IMR-90 (cell line): ENCODE measurements at regions not wholly inside any gene's neighbourhood (a gene's known extent, or its start where the extent isn't known, plus 50 kb on each side); places are given as distances from the start of the nearest gene placed in this dataset.
"Not testable (repeated sequence)": the region's sequence is repeated elsewhere in the genome, so short reads cannot be mapped to it uniquely, and the experiment has no call there.

ENCODE experiments used
- ATAC-seq: fragments of 200-7000 bp; cut with Tn5 transposase; 2 replicates; pipeline ENCODE4 v1.9.1; 2020; ENCODE audit warnings: low read depth, mild to moderate bottlenecking, moderate library complexity
- BruUV-seq: library from RNA; stranded (reverse); fragments of 400-500 nt; replicated peaks from 2 replicates; lab custom pipeline; 2021; lab: Mats Ljungman, UMichigan
- CTCF ChIA-PET: fragments of 300-600 bp; formaldehyde crosslinking; extraction: SDS; loops from one replicate; lab custom pipeline; 2021; ENCODE audit warnings: antibody characterized with exemption; lab: Yijun Ruan, JAX
- POLR2A ChIA-PET: fragments of 300-600 bp; sonication (Branson Sonifier 250); formaldehyde crosslinking; loops from one replicate; lab custom pipeline; 2022; ENCODE audit warnings: antibody characterized with exemption; ENCODE audit not compliant: unreplicated experiment; lab: Charles Lee
- DNase-seq: peaks from one replicate; pipeline ENCODE4 v3.0.0; 2013
- H2AFZ ChIP-seq: replicated peaks from 2 replicates; pipeline ENCODE3; 2013; ENCODE audit warnings: low read length, mild to moderate bottlenecking; ENCODE audit not compliant: poor library complexity
- H2AK5ac ChIP-seq: 2 replicates; pipeline ENCODE4 v1.6.1; 2013; ENCODE audit warnings: low read depth, low read length, inconsistent platforms
- H2AK9ac ChIP-seq: replicated peaks from 2 replicates; pipeline ENCODE3; 2013; ENCODE audit warnings: mild to moderate bottlenecking, low read depth, low read length, moderate library complexity; ENCODE audit not compliant: poor library complexity
- H2BK120ac ChIP-seq: 2 replicates; pipeline ENCODE4 v1.6.1; 2013; ENCODE audit warnings: low read depth, low read length, inconsistent platforms
- H2BK15ac ChIP-seq: 3 replicates; pipeline ENCODE4 v1.6.1; 2013; ENCODE audit warnings: low read depth, low read length, inconsistent platforms
- H2BK20ac ChIP-seq: 2 replicates; pipeline ENCODE4 v1.6.1; 2013; ENCODE audit warnings: low read depth, mild to moderate bottlenecking, inconsistent platforms, low read length, moderate library complexity
- H2BK5ac ChIP-seq: 2 replicates; pipeline ENCODE4 v1.6.1; 2013; ENCODE audit warnings: mild to moderate bottlenecking, low read depth, low read length, inconsistent platforms; ENCODE audit not compliant: poor library complexity, severe bottlenecking
- H3K14ac ChIP-seq: replicated peaks from 2 replicates; pipeline ENCODE4 v1.6.1; 2013; ENCODE audit warnings: low read depth, low read length, inconsistent platforms
- H3K18ac ChIP-seq: 2 replicates; pipeline ENCODE4 v1.6.1; 2013; ENCODE audit warnings: low read depth, low read length, control low read depth
- H3K23ac ChIP-seq: 2 replicates; pipeline ENCODE4 v1.6.1; 2013; ENCODE audit warnings: low read depth, low read length, inconsistent platforms
- H3K27ac ChIP-seq: 2 replicates; pipeline ENCODE4 v1.5.1; 2013; ENCODE audit warnings: mild to moderate bottlenecking, control low read depth, low read length; ENCODE audit not compliant: insufficient read depth
- H3K27me3 ChIP-seq: 2 replicates; pipeline ENCODE4 v1.6.1; 2013; ENCODE audit warnings: low read length; ENCODE audit not compliant: control insufficient read depth, insufficient read depth
- H3K36me3 ChIP-seq: 2 replicates; pipeline ENCODE4 v1.6.1; 2013; ENCODE audit warnings: low read length, mixed read lengths; ENCODE audit not compliant: control insufficient read depth, insufficient read depth
- H3K4ac ChIP-seq: 2 replicates; pipeline ENCODE4 v1.6.1; 2013; ENCODE audit warnings: low read depth, low read length, inconsistent platforms
- H3K4me1 ChIP-seq: 2 replicates; pipeline ENCODE4 v1.6.1; 2013; ENCODE audit warnings: low read length, mixed read lengths; ENCODE audit not compliant: control insufficient read depth, insufficient read depth
- H3K4me2 ChIP-seq: 2 replicates; pipeline ENCODE4 v1.6.1; 2013; ENCODE audit warnings: low read depth, mild to moderate bottlenecking, control low read depth, low read length, moderate library complexity
- H3K4me3 ChIP-seq: 2 replicates; pipeline ENCODE4 v1.5.1; 2013; ENCODE audit warnings: low read depth, mild to moderate bottlenecking, control low read depth, low read length, moderate library complexity; ENCODE audit not compliant: insufficient read depth
- H3K56ac ChIP-seq: 2 replicates; pipeline ENCODE4 v1.6.1; 2013; ENCODE audit warnings: low read length, inconsistent platforms; ENCODE audit not compliant: insufficient read depth; ENCODE audit errors: extremely low read depth
- H3K79me1 ChIP-seq, 2 experiments: 2 replicates each; pipeline ENCODE4 v1.6.1; 2013; ENCODE audit warnings: low read length in 2 of 2, inconsistent platforms in 1 of 2, low read depth in 1 of 2
- H3K9ac ChIP-seq: 2 replicates; pipeline ENCODE4 v1.6.1; 2013; ENCODE audit warnings: low read depth, low read length, control low read depth
- H3K9me1 ChIP-seq: 2 replicates; pipeline ENCODE4 v1.6.1; 2013; ENCODE audit warnings: low read length, inconsistent platforms; ENCODE audit not compliant: insufficient read depth
- H3K9me3 ChIP-seq: 2 replicates; pipeline ENCODE4 v1.6.1; 2013; ENCODE audit warnings: low read length; ENCODE audit not compliant: control insufficient read depth, insufficient read depth
- H4K20me1 ChIP-seq: 2 replicates; pipeline ENCODE4 v1.6.1; 2013; ENCODE audit warnings: low read length, inconsistent platforms; ENCODE audit not compliant: insufficient read depth
- H4K5ac ChIP-seq: 2 replicates; pipeline ENCODE4 v1.6.1; 2013; ENCODE audit warnings: mild to moderate bottlenecking, low read depth, low read length, control low read depth
- H4K8ac ChIP-seq, 2 experiments: 2 replicates each; pipeline ENCODE4 v1.6.1; 2013; ENCODE audit warnings: low read depth in 2 of 2, low read length in 2 of 2, control low read depth in 1 of 2, inconsistent platforms in 1 of 2
- H4K91ac ChIP-seq: 2 replicates; pipeline ENCODE4 v1.6.1; 2013; ENCODE audit warnings: low read depth, low read length, inconsistent platforms; ENCODE audit not compliant: insufficient read depth
- CHD1 ChIP-seq: IDR thresholded peaks from 2 replicates; pipeline ENCODE4 v1.6.1; 2012; ENCODE audit warnings: low read depth, low read length, improper control_type of control experiment
- ELK1 ChIP-seq: fragments of 150-350 bp; IDR thresholded peaks from 2 replicates; pipeline ENCODE4 v1.6.1; 2016; ENCODE audit warnings: low read depth, mild to moderate bottlenecking, low read length, moderate library complexity, borderline replicate concordance
- FOS ChIP-seq: fragments of 150-350 bp; IDR thresholded peaks from 2 replicates; pipeline ENCODE4 v1.6.1; 2016; ENCODE audit warnings: low read depth, low read length
- MAFK ChIP-seq: IDR thresholded peaks from 2 replicates; pipeline ENCODE4 v1.6.1; 2012; ENCODE audit warnings: low read depth, low read length, improper control_type of control experiment
- NFE2L2 ChIP-seq: fragments of 150-350 bp; IDR thresholded peaks from 2 replicates; pipeline ENCODE4 v1.6.1; 2016; ENCODE audit warnings: low read depth, mild to moderate bottlenecking, low read length
- POLR2A ChIP-seq: IDR thresholded peaks from 2 replicates; pipeline ENCODE4 v1.6.1; 2012; ENCODE audit warnings: mild to moderate bottlenecking, low read depth, low read length
- RCOR1 ChIP-seq: IDR thresholded peaks from 2 replicates; pipeline ENCODE4 v1.6.1; 2012; ENCODE audit warnings: mild to moderate bottlenecking, low read length, improper control_type of control experiment; ENCODE audit not compliant: insufficient replicate concordance
- RFX5 ChIP-seq: IDR thresholded peaks from 2 replicates; pipeline ENCODE4 v1.8.0; 2012; ENCODE audit warnings: low read depth, mild to moderate bottlenecking, low read length, moderate library complexity
- SMC3 ChIP-seq: fragments of 150-350 bp; IDR thresholded peaks from 2 replicates; pipeline ENCODE4 v1.6.1; 2016; ENCODE audit warnings: low read depth, mild to moderate bottlenecking, antibody characterized with exemption, low read length, moderate library complexity
- WGBS, 2 experiments: methylation state at CpG; one replicate each; pipeline versions ENCODE4 v1.1.5 to v1.1.7; 2013; ENCODE audit warnings: missing lambda C conversion rate in 2 of 2; ENCODE audit not compliant: insufficient read length in 1 of 2; ENCODE audit errors: extremely low coverage in 2 of 2; 5-methylcytosine and 5-hydroxymethylcytosine counted together
- dilution Hi-C: fragments of 300-500 bp; cut with HindIII; formaldehyde crosslinking; loops from one replicate; pipeline ENCODE4 v1.14.3; 2018; ENCODE audit warnings: low sequenced_read_pairs; ENCODE audit not compliant: unreplicated experiment
- in situ Hi-C: fragments of 300-500 bp; cut with MboI; formaldehyde crosslinking; loops from 3 replicates; pipeline ENCODE4 v1.14.3; 2019; ENCODE audit warnings: low sequenced_read_pairs, inconsistent platforms, mixed read lengths
- intact Hi-C: fragments of 100-400 bp; cut with micrococcal nuclease; formaldehyde crosslinking; loops from 2 replicates; pipeline ENCODE4 v1.10.0; 2022
- TF ChIP-seq, protein P1 (sequence below): fragments of 150-350 bp; IDR thresholded peaks from 2 replicates; pipeline ENCODE4 v1.6.1; 2017; ENCODE audit warnings: mild to moderate bottlenecking, antibody characterized with exemption, low read length, low read depth

- no peak overlapping the region for H3K4me2 ChIP-seq
- H4K5ac ChIP-seq = no peak overlapping the region
- BruUV-seq = no TSS peak
- no peak overlapping the region for H2AK9ac ChIP-seq
- ATAC-seq (no peak), DNase-seq (no peak)
- 17% methylated on average over 2 of the region's 3 CpGs; no CpG with 5 or more reads in 1 of the 2 experiments for WGBS, 2 experiments
- CTCF ChIA-PET = interaction anchor here (0.6 kb wide), 2 partner anchors 343 to 625 kb away, joined by 3 read pairs; no protein-coding TSS in a partner anchor
- no peak overlapping the region for H3K27ac ChIP-seq
- H2AK5ac ChIP-seq = no peak overlapping the region
- H3K27me3 ChIP-seq = no peaks in the 10 kb centered on the region
- no peak overlapping the region for H2BK20ac ChIP-seq
- H3K23ac ChIP-seq = no peak overlapping the region
- no peak overlapping the region for H3K4ac ChIP-seq
- H2BK5ac ChIP-seq = no peak overlapping the region
- no peaks in the 10 kb centered on the region for H3K36me3 ChIP-seq
- H2BK15ac ChIP-seq = no peak overlapping the region
- no peak overlapping the region for H3K14ac ChIP-seq
- dilution Hi-C loops = no loop called here
- H2AFZ ChIP-seq = no peak overlapping the region
- H4K20me1 ChIP-seq = no peaks in the 10 kb centered on the region
- POLR2A ChIA-PET = no interaction called here
- H4K91ac ChIP-seq = no peak overlapping the region
- H4K8ac ChIP-seq = no peak overlapping the region
- H3K56ac ChIP-seq = no peak overlapping the region
- intact Hi-C loops = no loop called here
- no peaks in the 10 kb centered on the region for H3K9me1 ChIP-seq
- H3K18ac ChIP-seq = no peak overlapping the region
- TF ChIP-seq FOS (no peak), ELK1 (no peak), CHD1 (no peak), RCOR1 (no peak), SMC3 (no peak), RFX5 (no peak), NFE2L2 (no peak), MAFK (no peak), POLR2A (no peak)
- TF ChIP-seq, protein P1, sequence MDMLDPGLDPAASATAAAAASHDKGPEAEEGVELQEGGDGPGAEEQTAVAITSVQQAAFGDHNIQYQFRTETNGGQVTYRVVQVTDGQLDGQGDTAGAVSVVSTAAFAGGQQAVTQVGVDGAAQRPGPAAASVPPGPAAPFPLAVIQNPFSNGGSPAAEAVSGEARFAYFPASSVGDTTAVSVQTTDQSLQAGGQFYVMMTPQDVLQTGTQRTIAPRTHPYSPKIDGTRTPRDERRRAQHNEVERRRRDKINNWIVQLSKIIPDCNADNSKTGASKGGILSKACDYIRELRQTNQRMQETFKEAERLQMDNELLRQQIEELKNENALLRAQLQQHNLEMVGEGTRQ = no peak
- no peak overlapping the region for H3K9ac ChIP-seq
- in situ Hi-C loops = no loop called here
- no peak overlapping the region for H3K4me3 ChIP-seq
- no peak overlapping the region for H2BK120ac ChIP-seq
- H3K4me1 ChIP-seq = no peaks in the 10 kb centered on the region
- no peaks in the 10 kb centered on the region for H3K79me1 ChIP-seq
- no peaks in the 10 kb centered on the region for H3K9me3 ChIP-seq
These were observed 273.9 kb downstream of the CDK5RAP2 start for GRCh38 chr9:120306088-120306487.

DNA sequence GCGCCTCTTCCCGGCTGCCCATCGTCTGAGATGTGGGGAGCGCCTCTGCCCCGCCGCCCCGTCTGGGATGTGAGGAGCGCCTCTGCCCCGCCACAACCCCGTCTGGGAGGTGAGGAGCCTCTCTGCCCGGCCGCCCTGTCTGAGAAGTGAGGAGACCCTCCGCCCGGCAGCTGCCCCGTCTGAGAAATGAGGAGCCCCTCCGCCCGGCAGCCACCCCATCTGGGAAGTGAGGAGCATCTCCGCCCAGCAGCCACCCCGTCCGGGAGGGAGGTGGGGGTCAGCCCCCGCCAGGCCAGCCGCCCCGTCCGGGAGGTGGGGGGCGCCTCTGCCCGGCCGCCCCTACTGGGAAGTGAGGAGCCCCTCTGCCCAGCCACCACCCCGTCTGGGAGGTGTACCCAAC is 275.1 kb downstream of the CDK5RAP2 start:
- H3K27ac ChIP-seq, H3K79me1 ChIP-seq, H4K5ac ChIP-seq, H4K20me1 ChIP-seq, H2AK9ac ChIP-seq, H3K23ac ChIP-seq, POLR2A ChIA-PET, H3K4me1 ChIP-seq, intact Hi-C loops, H2BK20ac ChIP-seq, H3K4me2 ChIP-seq, H3K4ac ChIP-seq, H3K14ac ChIP-seq, H3K18ac ChIP-seq, dilution Hi-C loops, H3K9ac ChIP-seq, ATAC-seq, H4K8ac ChIP-seq, DNase-seq, H3K27me3 ChIP-seq, H3K9me1 ChIP-seq, CTCF ChIA-PET, H3K4me3 ChIP-seq, H2BK120ac ChIP-seq, H3K56ac ChIP-seq, in situ Hi-C loops, H2AFZ ChIP-seq, H3K36me3 ChIP-seq, H4K91ac ChIP-seq, BruUV-seq, H3K9me3 ChIP-seq, H2BK5ac ChIP-seq, H2AK5ac ChIP-seq, H2BK15ac ChIP-seq: not testable (repeated sequence)
- no CpG with 5 or more reads among the region's 28 CpGs for WGBS, 2 experiments
